ENCODE measurements at regions not wholly inside any gene's neighbourhood (a gene's known extent, or its start where the extent isn't known, plus 50 kb on each side); places are given as distances from the start of the nearest gene placed in this dataset.

- no peak for DNase-seq (ENCODE audit: low spot score)
Measured at GRCh38 chrX:39559229-39559628, 538.5 kb downstream of the BCOR start.

GRCh38 chrX:39560271-39560670 is 537.5 kb downstream of the BCOR start:
- no peak for DNase-seq (ENCODE audit: low spot score)

GRCh38 chrX:39563178-39563577 is 534.6 kb downstream of the BCOR start:
- DNase-seq (ENCODE audit: low spot score), result no peak

- DNase-seq (ENCODE audit: low spot score), result no peak
Measured at GRCh38 chrX:39564751-39565150, 533.0 kb downstream of the BCOR start.

- no peak for DNase-seq (ENCODE audit: low spot score)
Measured at GRCh38 chrX:39574178-39574577, 523.6 kb downstream of the BCOR start.

- no peak for DNase-seq (ENCODE audit: low spot score)
Measured at GRCh38 chrX:39576041-39576872, 521.5 kb downstream of the BCOR start.

- DNase-seq (ENCODE audit: low spot score), result no peak
Measured at GRCh38 chrX:39577206-39577984, 520.4 kb downstream of the BCOR start.

GRCh38 chrX:39577985-39578869 is 519.5 kb downstream of the BCOR start:
- DNase-seq (ENCODE audit: low spot score), result no peak

GRCh38 chrX:39580043-39580442 is 517.7 kb downstream of the BCOR start:
- no peak for DNase-seq (ENCODE audit: low spot score)

GRCh38 chrX:39581411-39581810 is 516.3 kb downstream of the BCOR start:
- DNase-seq (ENCODE audit: low spot score), result no peak

- DNase-seq (ENCODE audit: low spot score), result peak; percentile 12
Measured at GRCh38 chrX:39582091-39582490, 515.7 kb downstream of the BCOR start.

- no peak for DNase-seq (ENCODE audit: low spot score)
Measured at GRCh38 chrX:39582976-39583375, 514.8 kb downstream of the BCOR start.

- DNase-seq (ENCODE audit: low spot score), result no peak
Measured at GRCh38 chrX:39585808-39586207, 511.9 kb downstream of the BCOR start.

- DNase-seq (ENCODE audit: low spot score), result no peak
Measured at GRCh38 chrX:39586359-39586758, 511.4 kb downstream of the BCOR start.

- no peak for DNase-seq (ENCODE audit: low spot score)
Measured at GRCh38 chrX:39591099-39591498, 506.7 kb downstream of the BCOR start.

- no peak for DNase-seq (ENCODE audit: low spot score)
Measured at GRCh38 chrX:39592776-39593175, 505.0 kb downstream of the BCOR start.

- DNase-seq (ENCODE audit: low spot score), result no peak
Measured at GRCh38 chrX:39595977-39596376, 501.8 kb downstream of the BCOR start.

GRCh38 chrX:39596437-39596836 is 501.3 kb downstream of the BCOR start:
- DNase-seq (ENCODE audit: low spot score), result no peak

- DNase-seq (ENCODE audit: low spot score), result no peak
Measured at GRCh38 chrX:39599339-39599738, 498.4 kb downstream of the BCOR start.

GRCh38 chrX:39600222-39600621 is 497.5 kb downstream of the BCOR start:
- DNase-seq (ENCODE audit: low spot score), result no peak

GRCh38 chrX:39601231-39602177 is 496.3 kb downstream of the BCOR start:
- no peak for DNase-seq (ENCODE audit: low spot score)
